HEK293 (cell line): ENCODE measurements at regions not wholly inside any gene's neighbourhood (a gene's known extent, or its start where the extent isn't known, plus 50 kb on each side); places are given as distances from the start of the nearest gene placed in this dataset.

Experiments
- HOXA7 ChIP-seq: sonication (generic); formaldehyde crosslinking; IDR thresholded peaks from 2 replicates; pipeline ENCODE4 v1.8.1; 2022; ENCODE audit warnings: missing genetic modification reagents, borderline replicate concordance
- TF ChIP-seq, protein P1 (sequence below): fragments of 450-650 bp; formaldehyde crosslinking; IDR thresholded peaks from 2 replicates; pipeline ENCODE4 v1.5.1; 2016; ENCODE audit warnings: missing biosample characterization, missing genetic modification characterization

DNA sequence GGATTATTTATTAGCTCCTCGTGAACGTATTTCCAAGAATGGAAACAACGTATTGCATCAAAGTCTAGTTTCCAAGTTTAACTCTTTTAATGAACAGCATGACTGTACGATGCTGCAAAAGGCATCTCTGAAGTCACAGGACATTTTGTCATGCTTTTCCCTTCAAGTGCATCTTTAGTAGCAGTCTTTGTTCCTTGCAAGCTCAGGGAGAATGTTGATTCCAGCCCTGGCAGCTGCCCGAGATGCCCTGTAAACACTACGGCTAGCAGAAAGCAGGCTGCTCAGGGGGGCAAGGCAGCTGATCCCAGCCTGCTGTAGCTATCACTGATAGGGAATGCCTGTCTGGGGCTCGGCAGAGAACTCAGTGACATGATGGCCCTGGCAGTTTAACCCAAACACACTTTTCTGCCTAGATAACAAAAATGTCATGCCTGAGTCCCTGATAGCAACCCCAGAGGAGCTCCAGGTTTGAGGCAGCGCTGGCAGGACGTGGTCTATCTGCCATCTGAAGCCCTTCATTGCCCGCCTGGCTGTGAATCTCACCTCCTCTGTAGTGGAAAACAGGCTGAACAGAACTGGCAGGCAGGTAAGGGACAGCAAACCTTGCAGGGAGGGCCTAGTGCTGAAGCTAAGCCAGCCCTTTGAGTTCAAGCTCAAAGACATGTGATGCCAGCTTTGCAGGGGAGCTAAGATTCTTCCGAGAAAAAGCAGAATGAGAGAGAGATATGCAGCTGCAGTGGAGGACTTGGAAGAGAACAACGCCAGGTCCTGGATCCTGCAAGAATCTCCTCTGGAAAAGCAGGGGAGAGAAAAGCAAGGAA, 264.6 kb downstream of the SNX10 start:
- TF ChIP-seq HOXA7, result no peak
- TF ChIP-seq, protein P1, sequence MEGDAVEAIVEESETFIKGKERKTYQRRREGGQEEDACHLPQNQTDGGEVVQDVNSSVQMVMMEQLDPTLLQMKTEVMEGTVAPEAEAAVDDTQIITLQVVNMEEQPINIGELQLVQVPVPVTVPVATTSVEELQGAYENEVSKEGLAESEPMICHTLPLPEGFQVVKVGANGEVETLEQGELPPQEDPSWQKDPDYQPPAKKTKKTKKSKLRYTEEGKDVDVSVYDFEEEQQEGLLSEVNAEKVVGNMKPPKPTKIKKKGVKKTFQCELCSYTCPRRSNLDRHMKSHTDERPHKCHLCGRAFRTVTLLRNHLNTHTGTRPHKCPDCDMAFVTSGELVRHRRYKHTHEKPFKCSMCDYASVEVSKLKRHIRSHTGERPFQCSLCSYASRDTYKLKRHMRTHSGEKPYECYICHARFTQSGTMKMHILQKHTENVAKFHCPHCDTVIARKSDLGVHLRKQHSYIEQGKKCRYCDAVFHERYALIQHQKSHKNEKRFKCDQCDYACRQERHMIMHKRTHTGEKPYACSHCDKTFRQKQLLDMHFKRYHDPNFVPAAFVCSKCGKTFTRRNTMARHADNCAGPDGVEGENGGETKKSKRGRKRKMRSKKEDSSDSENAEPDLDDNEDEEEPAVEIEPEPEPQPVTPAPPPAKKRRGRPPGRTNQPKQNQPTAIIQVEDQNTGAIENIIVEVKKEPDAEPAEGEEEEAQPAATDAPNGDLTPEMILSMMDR (tag by site-specific recombination), result no peak
